Kidney (tissue), 13 donors: ENCODE measurements at regions not wholly inside any gene's neighbourhood (a gene's known extent, or its start where the extent isn't known, plus 50 kb on each side); places are given as distances from the start of the nearest gene placed in this dataset.

Source experiments
- DNase-seq, 5 donors: peaks; one replicate each; pipeline ENCODE4 v3.0.0-alpha.2; 2013 to 2020
- FAIRE-seq: peaks from 2 replicates; lab custom pipeline; 2012; peaks lifted over from hg19 to GRCh38; lab: Jason Lieb, UNC
- H3K27ac ChIP-seq, 2 donors: one replicate each; pipeline ENCODE4 v1.7.0; 2013; ENCODE audit warnings: low read depth in 2 of 2, low read length in 2 of 2, inconsistent platforms in 1 of 2
- H3K27me3 ChIP-seq: one replicate; pipeline ENCODE4 v1.7.1; 2013; ENCODE audit warnings: low read length, inconsistent platforms; ENCODE audit not compliant: control insufficient read depth, insufficient read depth
- H3K36me3 ChIP-seq, 3 donors: one replicate each; pipeline versions ENCODE4 v1.7.0 to v1.7.1; 2013; ENCODE audit warnings: low read length in 3 of 3, control low read depth in 1 of 3, inconsistent platforms in 1 of 3; ENCODE audit not compliant: insufficient read depth in 3 of 3, control insufficient read depth in 2 of 3
- H3K4me1 ChIP-seq, 3 donors: one replicate each; pipeline versions ENCODE4 v1.7.0 to v1.7.1; 2013; ENCODE audit warnings: low read length in 3 of 3, inconsistent platforms in 1 of 3, low read depth in 1 of 3; ENCODE audit not compliant: control insufficient read depth in 2 of 3, insufficient read depth in 2 of 3
- H3K4me3 ChIP-seq, 3 donors: one replicate each; pipeline versions ENCODE4 v1.7.0 to v1.8.1; 2013; ENCODE audit warnings: low read length in 3 of 3, control low read depth in 1 of 3, inconsistent platforms in 1 of 3
- H3K9ac ChIP-seq, 3 donors: one replicate each; pipeline versions ENCODE4 v1.7.0 to v1.7.1; 2013; ENCODE audit warnings: low read length in 3 of 3, control low read depth in 1 of 3, inconsistent platforms in 1 of 3
- H3K9me3 ChIP-seq, 3 donors: one replicate each; pipeline versions ENCODE4 v1.7.0 to v1.7.1; 2013; ENCODE audit warnings: low read length in 3 of 3, control low read depth in 1 of 3, inconsistent platforms in 1 of 3; ENCODE audit not compliant: control insufficient read depth in 2 of 3, insufficient read depth in 1 of 3
- CTCF ChIP-seq: IDR thresholded peaks from 3 replicates; pipeline ENCODE4 v1.5.1; 2012; ENCODE audit warnings: mild to moderate bottlenecking, moderate library complexity, borderline replicate concordance; ENCODE audit not compliant: insufficient read depth; ENCODE audit errors: extremely low read depth
- intact Hi-C: fragments of 100-400 bp; cut with DNase I; formaldehyde crosslinking; loops from one replicate; pipeline ENCODE4 v1.11.1; 2022
- donor health status: control.
- donor health status: control.
- donor health status: control.
- donor health status: control.
- donor health status: control.
- donor health status: DM: yes; HTN: yes; CAD: no.
- donor health status: Normal renal cell carcinoma (clear cell type).

DNA sequence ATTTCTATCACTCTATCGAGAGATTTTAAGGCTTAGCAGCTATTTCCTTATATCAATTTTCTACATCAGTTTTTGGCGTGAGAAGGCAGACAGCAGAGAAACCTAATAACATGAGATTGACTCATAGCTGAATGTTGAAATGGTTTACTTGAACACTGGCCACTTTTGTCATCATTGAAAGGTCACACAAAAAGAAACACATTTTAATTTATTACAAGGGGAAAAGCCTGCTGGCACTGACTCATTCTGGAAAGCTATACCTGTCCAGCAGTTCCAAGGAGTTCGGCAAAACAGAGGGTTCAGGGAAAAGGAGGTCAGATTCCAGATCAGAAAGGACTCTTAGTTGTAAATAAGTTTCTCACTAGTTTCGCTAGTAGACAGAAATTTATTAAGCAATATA is 566.4 kb downstream of the DNAH5 start:
- Histone ChIP-seq H3K4me3 (no peak overlapping the region), H3K9me3 (no peaks in the 10 kb centered on the region), H3K27ac (no peak overlapping the region), H3K27me3 (no peaks in the 10 kb centered on the region), H3K4me1 (no peaks in the 10 kb centered on the region), H3K9ac (no peak overlapping the region), H3K36me3 (no peaks in the 10 kb centered on the region)
- no peak for DNase-seq
- no peak for FAIRE-seq
- intact Hi-C loops, result no loop called here
- TF ChIP-seq CTCF, result no peak

- Histone ChIP-seq H3K27ac (no peak overlapping the region), H3K4me1 (no peaks in the 10 kb centered on the region), H3K27me3 (no peaks in the 10 kb centered on the region), H3K9me3 (no peaks in the 10 kb centered on the region), H3K36me3 (no peaks in the 10 kb centered on the region), H3K4me3 (no peak overlapping the region), H3K9ac (no peak overlapping the region)
- TF ChIP-seq CTCF, result no peak
- no peak for DNase-seq
- intact Hi-C loops, result no loop called here
- no peak for FAIRE-seq
These were observed 585.1 kb downstream of the DNAH5 start for GRCh38 chr5:13359344-13359743.

GRCh38 chr5:13358342-13358741 is 586.1 kb downstream of the DNAH5 start:
- Histone ChIP-seq H3K9me3 (no peaks in the 10 kb centered on the region), H3K4me3 (no peak overlapping the region), H3K27me3 (no peaks in the 10 kb centered on the region), H3K4me1 (no peaks in the 10 kb centered on the region), H3K36me3 (no peaks in the 10 kb centered on the region), H3K9ac (no peak overlapping the region), H3K27ac (no peak overlapping the region)
- DNase-seq (no peak), FAIRE-seq (no peak)
- TF ChIP-seq CTCF, result no peak
- intact Hi-C loops, result no loop called here

GRCh38 chr5:13357929-13358328 is 586.6 kb downstream of the DNAH5 start:
- no peak for DNase-seq
- no peak for FAIRE-seq
- Histone ChIP-seq H3K4me1 (no peaks in the 10 kb centered on the region), H3K27me3 (no peaks in the 10 kb centered on the region), H3K36me3 (no peaks in the 10 kb centered on the region), H3K27ac (no peak overlapping the region), H3K4me3 (no peak overlapping the region), H3K9ac (no peak overlapping the region), H3K9me3 (no peaks in the 10 kb centered on the region)
- intact Hi-C loops, result no loop called here
- TF ChIP-seq CTCF, result no peak
